ENCODE measurements at regions not wholly inside any gene's neighbourhood (a gene's known extent, or its start where the extent isn't known, plus 50 kb on each side); places are given as distances from the start of the nearest gene placed in this dataset.

- no peak for DNase-seq (ENCODE audit: low read depth in 2 of 2)
- no peak for TF ChIP-seq CTCF (IDR thresholded peaks at IDR 0.05; ENCODE audit: low read depth, low read length)
- no peak overlapping the region for H3K4me3 ChIP-seq (replicated peaks in 1 of 2; ENCODE audit: low read depth in 2 of 2, low read length in 2 of 2)
Measured at GRCh38 chr3:186476044-186476468, 68.1 kb downstream of the CRYGS start.

GRCh38 chr3:186473166-186473565 is 71.0 kb downstream of the CRYGS start:
- no peak overlapping the region for H3K4me3 ChIP-seq (replicated peaks in 1 of 2; ENCODE audit: low read depth in 2 of 2, low read length in 2 of 2)
- TF ChIP-seq CTCF (IDR thresholded peaks at IDR 0.05; ENCODE audit: low read depth, low read length): no peak
- DNase-seq (ENCODE audit: low read depth in 2 of 2): no peak

- no peak for DNase-seq (ENCODE audit: low read depth in 2 of 2)
- TF ChIP-seq CTCF (IDR thresholded peaks at IDR 0.05; ENCODE audit: low read depth, low read length): no peak
- no peak overlapping the region for H3K4me3 ChIP-seq (replicated peaks in 1 of 2; ENCODE audit: low read depth in 2 of 2, low read length in 2 of 2)
Measured at GRCh38 chr3:186472456-186473008, 71.6 kb downstream of the CRYGS start.

GRCh38 chr3:186471771-186472170 is 72.4 kb downstream of the CRYGS start:
- H3K4me3 ChIP-seq (replicated peaks in 1 of 2; ENCODE audit: low read depth in 2 of 2, low read length in 2 of 2): no peak overlapping the region
- TF ChIP-seq CTCF (IDR thresholded peaks at IDR 0.05; ENCODE audit: low read depth, low read length): no peak
- no peak for DNase-seq (ENCODE audit: low read depth in 2 of 2)

- DNase-seq (ENCODE audit: low read depth in 2 of 2): no peak
- no peak overlapping the region for H3K4me3 ChIP-seq (replicated peaks in 1 of 2; ENCODE audit: low read depth in 2 of 2, low read length in 2 of 2)
- no peak for TF ChIP-seq CTCF (IDR thresholded peaks at IDR 0.05; ENCODE audit: low read depth, low read length)
Measured at GRCh38 chr3:186469525-186469924, 74.7 kb downstream of the CRYGS start.

GRCh38 chr3:186467969-186468368 is 76.2 kb downstream of the CRYGS start:
- H3K4me3 ChIP-seq (replicated peaks in 1 of 2; ENCODE audit: low read depth in 2 of 2, low read length in 2 of 2): no peak overlapping the region
- no peak for DNase-seq (ENCODE audit: low read depth in 2 of 2)
- TF ChIP-seq CTCF (IDR thresholded peaks at IDR 0.05; ENCODE audit: low read depth, low read length): no peak

GRCh38 chr3:186466391-186466974 is 77.7 kb downstream of the CRYGS start:
- no peak for TF ChIP-seq CTCF (IDR thresholded peaks at IDR 0.05; ENCODE audit: low read depth, low read length)
- peak in 1 of 2 donors; percentile 56 for DNase-seq (ENCODE audit: low read depth in 2 of 2)
- no peak overlapping the region for H3K4me3 ChIP-seq (replicated peaks in 1 of 2; ENCODE audit: low read depth in 2 of 2, low read length in 2 of 2)

Measured in cardiac fibroblast (primary cell).